Esophagus squamous epithelium (tissue), 5 donors: ENCODE measurements at regions not wholly inside any gene's neighbourhood (a gene's known extent, or its start where the extent isn't known, plus 50 kb on each side); places are given as distances from the start of the nearest gene placed in this dataset.

Source experiments
- DNase-seq: peaks from one replicate; lab custom pipeline; 2025; lab: John Stamatoyannopoulos, UW
- H3K27ac ChIP-seq, 4 donors: fragments of 200-600 bp; sonication (generic); one replicate each; pipeline ENCODE4 v1.5.1; 2016 to 2019; ENCODE audit warnings: mild to moderate bottlenecking in 1 of 4
- H3K27me3 ChIP-seq, 4 donors: fragments of 200-600 bp; sonication (generic); 1 replicate in 3 of 4; 2 replicates in 1 of 4; pipeline versions ENCODE4 v1.5.1 to v1.6.0; 2017 to 2021; ENCODE audit warnings: antibody characterized with exemption in 1 of 4
- H3K36me3 ChIP-seq, 3 donors: fragments of 200-600 bp; sonication (generic); one replicate each; pipeline ENCODE4 v1.5.1; 2016 to 2019
- H3K4me1 ChIP-seq, 3 donors: fragments of 200-600 bp; sonication (generic); one replicate each; pipeline ENCODE4 v1.5.1; 2017 to 2019
- H3K4me3 ChIP-seq, 4 donors: fragments of 200-600 bp; sonication (generic); 1 replicate in 3 of 4; 2 replicates in 1 of 4; pipeline ENCODE4 v1.5.1; 2016 to 2019; ENCODE audit warnings: mild to moderate bottlenecking in 2 of 4, moderate library complexity in 1 of 4
- H3K9me3 ChIP-seq, 3 donors: fragments of 200-600 bp; sonication (generic); one replicate each; pipeline ENCODE4 v1.5.1; 2016 to 2019
- CTCF ChIP-seq, 6 experiments: fragments of 450-650 bp in 4 of 6; fragments of 200-600 bp in 2 of 6; sonication (generic) in 2 of 6; IDR thresholded peaks; one replicate each; pipeline ENCODE4 v1.5.1; 2016 to 2019; ENCODE audit warnings: antibody characterized with exemption in 6 of 6, mild to moderate bottlenecking in 4 of 6, moderate library complexity in 4 of 6
- POLR2A ChIP-seq, 4 donors: fragments of 450-650 bp; IDR thresholded peaks; one replicate each; pipeline ENCODE4 v1.6.1; 2017; ENCODE audit warnings: antibody characterized with exemption in 4 of 4, mild to moderate bottlenecking in 4 of 4, moderate library complexity in 3 of 4
- WGBS, 2 donors: methylation state at CpG; one replicate each; pipeline ENCODE4 v1.1.5; 2018; 5-methylcytosine and 5-hydroxymethylcytosine counted together
- intact Hi-C: fragments of 100-400 bp; cut with DNase I; formaldehyde crosslinking; loops from one replicate; pipeline ENCODE4 v1.15.0; 2022
- donor health status: DM: yes; HTN: yes; CAD: no.

- Histone ChIP-seq H3K27ac (no peak overlapping the region), H3K4me1 (peaks cover 0 to 16% (median 4%) of the 10 kb centered on the region in 3 donors), H3K27me3 (no peaks in the 10 kb centered on the region), H3K9me3 (no peaks in the 10 kb centered on the region), H3K4me3 (no peak overlapping the region), H3K36me3 (no peaks in the 10 kb centered on the region)
- no peak for DNase-seq
- no peak for TF ChIP-seq POLR2A (IDR thresholded peaks at IDR 0.05)
- TF ChIP-seq CTCF (IDR thresholded peaks at IDR 0.05), result no peak
- intact Hi-C loops, result no loop called here
- WGBS, 2 donors, result 80 to 92% methylated on average over 1 of the region's 1 CpG
These were observed 346.9 kb upstream of the SNX7 start for GRCh38 chr1:98314601-98315000.

- DNase-seq, result no peak
- Histone ChIP-seq H3K27ac (no peak overlapping the region), H3K27me3 (no peaks in the 10 kb centered on the region)
These were observed 354.9 kb upstream of the SNX7 start for GRCh38 chr1:98306517-98307089.

GRCh38 chr1:98305362-98305761 is 356.2 kb upstream of the SNX7 start:
- Histone ChIP-seq H3K4me1 (no peaks in the 10 kb centered on the region), H3K27ac (no peak overlapping the region), H3K36me3 (no peaks in the 10 kb centered on the region), H3K9me3 (no peaks in the 10 kb centered on the region), H3K27me3 (no peaks in the 10 kb centered on the region), H3K4me3 (no peak overlapping the region)
- TF ChIP-seq CTCF (IDR thresholded peaks at IDR 0.05), result no peak
- no peak for TF ChIP-seq POLR2A (IDR thresholded peaks at IDR 0.05)
- no peak for DNase-seq
- 53 to 56% methylated on average over 2 of the region's 2 CpGs for WGBS, 2 donors
- intact Hi-C loops, result no loop called here

More at GRCh38 chr1:98306517-98307089, 354.9 kb upstream of the SNX7 start:
- Histone ChIP-seq H3K4me1 (no peaks in the 10 kb centered on the region), H3K4me3 (no peak overlapping the region), H3K9me3 (no peaks in the 10 kb centered on the region), H3K36me3 (no peaks in the 10 kb centered on the region)
- TF ChIP-seq POLR2A (IDR thresholded peaks at IDR 0.05), result no peak
- TF ChIP-seq CTCF (IDR thresholded peaks at IDR 0.05), result no peak
- intact Hi-C loops, result no loop called here

- intact Hi-C loops, result no loop called here
- no peaks in the 10 kb centered on the region for H3K9me3 ChIP-seq
- TF ChIP-seq POLR2A (IDR thresholded peaks at IDR 0.05) (no peak), CTCF (IDR thresholded peaks at IDR 0.05) (no peak)
- no peak overlapping the region for H3K27ac ChIP-seq
- H3K4me3 ChIP-seq, result no peak overlapping the region
- H3K27me3 ChIP-seq, result no peaks in the 10 kb centered on the region
- no peak for DNase-seq
- H3K4me1 ChIP-seq, result no peaks in the 10 kb centered on the region
- H3K36me3 ChIP-seq, result no peaks in the 10 kb centered on the region
These were observed 356.6 kb upstream of the SNX7 start for GRCh38 chr1:98304888-98305287.

- intact Hi-C loops, result no loop called here
- H3K36me3 ChIP-seq, result no peaks in the 10 kb centered on the region
- 77 to 90% methylated on average over 3 of the region's 3 CpGs for WGBS, 2 donors
- H3K27me3 ChIP-seq, result no peaks in the 10 kb centered on the region
- H3K4me3 ChIP-seq, result no peak overlapping the region
- DNase-seq, result no peak
- H3K4me1 ChIP-seq, result no peaks in the 10 kb centered on the region
- no peak overlapping the region for H3K27ac ChIP-seq
- H3K9me3 ChIP-seq, result no peaks in the 10 kb centered on the region
- TF ChIP-seq CTCF (IDR thresholded peaks at IDR 0.05) (no peak), POLR2A (IDR thresholded peaks at IDR 0.05) (no peak)
These were observed 361.7 kb upstream of the SNX7 start for GRCh38 chr1:98299861-98300260.
